HEK293 (cell line): ENCODE measurements at regions not wholly inside any gene's neighbourhood (a gene's known extent, or its start where the extent isn't known, plus 50 kb on each side); places are given as distances from the start of the nearest gene placed in this dataset.

Experiments
- CTCF ChIA-PET: fragments of 350-600 bp; formaldehyde crosslinking; extraction: SDS; loops from one replicate; lab custom pipeline; 2021; ENCODE audit warnings: antibody characterized with exemption; lab: Yijun Ruan, JAX
- POLR2A ChIA-PET: fragments of 300-600 bp; formaldehyde crosslinking; extraction: SDS; loops from one replicate; lab custom pipeline; 2020; ENCODE audit warnings: antibody characterized with exemption, inconsistent platforms; lab: Yijun Ruan, JAX
- H3K27ac ChIP-seq: fragments of 200-500 bp; sonication (Bioruptor generic); 2 replicates; pipeline ENCODE4 v1.5.1; 2014; ENCODE audit warnings: low read depth, low read length, control low read depth, inconsistent platforms; ENCODE audit errors: extremely low read depth
- H3K36me3 ChIP-seq, 2 experiments: fragments of 200-500 bp in 1 of 2; sonication (Bioruptor generic) in 1 of 2; 1 replicate in 1 of 2; 2 replicates in 1 of 2; pipeline ENCODE4 v1.5.1; 2014 to 2017; ENCODE audit warnings: inconsistent platforms in 2 of 2, low read length in 2 of 2; ENCODE audit not compliant: control insufficient read depth in 2 of 2, insufficient read depth in 1 of 2
- H3K4me1 ChIP-seq: fragments of 200-500 bp; sonication (Bioruptor generic); 2 replicates; pipeline ENCODE4 v1.5.1; 2014; ENCODE audit warnings: mild to moderate bottlenecking, low read length, inconsistent platforms; ENCODE audit not compliant: control insufficient read depth, insufficient read depth
- H3K4me3 ChIP-seq: 2 replicates; pipeline ENCODE4 v1.5.1; 2011; ENCODE audit warnings: low read depth, mild to moderate bottlenecking, control low read depth, low read length, moderate library complexity
- H3K9me3 ChIP-seq: fragments of 200-500 bp; sonication (Bioruptor generic); 2 replicates; pipeline ENCODE4 v1.5.1; 2014; ENCODE audit warnings: low read depth, low read length, inconsistent platforms; ENCODE audit not compliant: control insufficient read depth, insufficient read depth
- PRDM1 ChIP-seq: fragments of 450-650 bp; formaldehyde crosslinking; IDR thresholded peaks from 2 replicates; pipeline ENCODE4; 2016; ENCODE audit warnings: missing biosample characterization, missing genetic modification characterization
- REPIN1 ChIP-seq: fragments of 450-650 bp; formaldehyde crosslinking; IDR thresholded peaks from 2 replicates; pipeline ENCODE4 v1.5.1; 2017; ENCODE audit warnings: missing biosample characterization, missing genetic modification characterization, low read depth
- SCRT2 ChIP-seq: fragments of 450-650 bp; formaldehyde crosslinking; IDR thresholded peaks from 2 replicates; pipeline ENCODE4 v1.5.1; 2016; ENCODE audit warnings: missing biosample characterization, missing genetic modification characterization
- ZBTB20 ChIP-seq: fragments of 450-650 bp; formaldehyde crosslinking; IDR thresholded peaks from 2 replicates; pipeline ENCODE4 v1.5.1; 2016; ENCODE audit warnings: missing biosample characterization, missing genetic modification characterization
- ZFP69B ChIP-seq: fragments of 450-650 bp; formaldehyde crosslinking; IDR thresholded peaks from 2 replicates; pipeline ENCODE4 v1.5.1; 2016; ENCODE audit warnings: missing biosample characterization, missing genetic modification characterization
- ZNF114 ChIP-seq: fragments of 450-650 bp; formaldehyde crosslinking; IDR thresholded peaks from 2 replicates; pipeline ENCODE4 v1.5.0; 2017; ENCODE audit warnings: missing biosample characterization, missing genetic modification characterization
- ZNF121 ChIP-seq: fragments of 450-650 bp; formaldehyde crosslinking; IDR thresholded peaks from 2 replicates; pipeline ENCODE4 v1.5.1; 2016; ENCODE audit warnings: missing biosample characterization, missing genetic modification characterization
- ZNF223 ChIP-seq: fragments of 450-650 bp; formaldehyde crosslinking; IDR thresholded peaks from 2 replicates; pipeline ENCODE4 v1.5.1; 2016; ENCODE audit warnings: missing biosample characterization, missing genetic modification characterization
- ZNF274 ChIP-seq, 2 experiments: fragments of 200-500 bp in 1 of 2; fragments of 450-650 bp in 1 of 2; sonication (Bioruptor generic) in 1 of 2; formaldehyde crosslinking in 1 of 2; IDR thresholded peaks; 2 replicates each; pipeline versions ENCODE4 v1.5.1 to v1.6.1; 2014 to 2016; ENCODE audit warnings: borderline replicate concordance in 1 of 2, inconsistent platforms in 1 of 2, low read length in 1 of 2, missing biosample characterization in 1 of 2, missing genetic modification characterization in 1 of 2
- ZNF416 ChIP-seq: fragments of 450-650 bp; formaldehyde crosslinking; IDR thresholded peaks from 2 replicates; pipeline ENCODE4 v1.5.1; 2016; ENCODE audit warnings: missing biosample characterization, missing genetic modification characterization
- ZNF48 ChIP-seq: fragments of 450-650 bp; formaldehyde crosslinking; IDR thresholded peaks from 2 replicates; pipeline ENCODE4 v1.5.1; 2016; ENCODE audit warnings: missing biosample characterization, missing genetic modification characterization
- ZNF654 ChIP-seq: fragments of 450-650 bp; formaldehyde crosslinking; IDR thresholded peaks from 2 replicates; pipeline ENCODE4 v1.5.1; 2016; ENCODE audit warnings: low read depth, missing biosample characterization, missing genetic modification characterization
- ZNF776 ChIP-seq: fragments of 450-650 bp; formaldehyde crosslinking; IDR thresholded peaks from 2 replicates; pipeline ENCODE4 v1.5.0; 2017; ENCODE audit warnings: missing biosample characterization, missing genetic modification characterization, borderline replicate concordance
- ZNF777 ChIP-seq: fragments of 450-650 bp; formaldehyde crosslinking; IDR thresholded peaks from 2 replicates; pipeline ENCODE4 v1.5.1; 2017; ENCODE audit warnings: missing biosample characterization, missing genetic modification characterization, borderline replicate concordance
- ZNF843 ChIP-seq: fragments of 450-650 bp; formaldehyde crosslinking; IDR thresholded peaks from 2 replicates; pipeline ENCODE4 v1.5.1; 2016; ENCODE audit warnings: missing biosample characterization, missing genetic modification characterization
- ZXDB ChIP-seq: fragments of 450-650 bp; formaldehyde crosslinking; IDR thresholded peaks from 2 replicates; pipeline ENCODE4 v1.5.1; 2016; ENCODE audit warnings: missing biosample characterization, missing genetic modification characterization
- TF ChIP-seq, protein P1 (sequence below): fragments of 450-650 bp; formaldehyde crosslinking; IDR thresholded peaks from 2 replicates; pipeline ENCODE4 v1.5.1; 2016; ENCODE audit warnings: missing biosample characterization, missing genetic modification characterization, low read depth
- TF ChIP-seq, protein P2 (sequence below): fragments of 450-650 bp; formaldehyde crosslinking; IDR thresholded peaks from 2 replicates; pipeline ENCODE4 v1.5.1; 2016; ENCODE audit warnings: missing biosample characterization, missing genetic modification characterization
- TF ChIP-seq, protein P3 (sequence below): fragments of 450-650 bp; formaldehyde crosslinking; optimal IDR thresholded peaks from 2 replicates; pipeline ENCODE3; 2016; ENCODE audit warnings: missing biosample characterization, mild to moderate bottlenecking, missing genetic modification characterization

DNA sequence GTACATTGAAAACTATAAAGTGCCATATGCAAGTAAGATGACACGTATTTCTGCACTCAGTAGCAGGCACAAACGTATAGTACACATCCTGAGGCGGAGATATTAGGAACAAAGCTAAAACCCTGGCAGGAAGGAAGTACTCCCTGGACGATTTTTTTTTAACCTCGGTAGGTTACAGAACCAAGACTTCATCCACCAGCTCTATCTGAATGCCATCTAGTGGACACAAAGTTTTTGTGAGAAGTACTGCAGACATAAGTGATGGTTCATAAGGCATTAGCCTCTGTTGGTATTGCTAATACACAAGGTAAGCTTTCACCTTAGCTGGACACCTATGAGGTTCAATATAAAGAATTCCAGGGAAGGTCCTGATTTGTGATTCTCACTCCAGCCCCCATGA, 83.0 kb upstream of the CCDC196 start:
- Histone ChIP-seq H3K4me3 (no peak overlapping the region), H3K36me3 (no peaks in the 10 kb centered on the region), H3K27ac (no peak overlapping the region), H3K4me1 (no peaks in the 10 kb centered on the region), H3K9me3 (no peaks in the 10 kb centered on the region)
- POLR2A ChIA-PET = interaction anchor here (0.6 kb wide), 1 partner anchor 359 kb away, joined by 5 read pairs; no protein-coding TSS in a partner anchor
- CTCF ChIA-PET = interaction anchor here (0.6 to 5.6 kb wide), 15 partner anchors 8 to 1228 kb away, joined by 3 to 38 read pairs (median 4); no protein-coding TSS in a partner anchor
- TF ChIP-seq ZNF654 (tag by site-specific recombination) (peak; percentile 14; the same call in 1 of the 2 replicates), ZNF121 (tag by site-specific recombination) (no peak)

DNA sequence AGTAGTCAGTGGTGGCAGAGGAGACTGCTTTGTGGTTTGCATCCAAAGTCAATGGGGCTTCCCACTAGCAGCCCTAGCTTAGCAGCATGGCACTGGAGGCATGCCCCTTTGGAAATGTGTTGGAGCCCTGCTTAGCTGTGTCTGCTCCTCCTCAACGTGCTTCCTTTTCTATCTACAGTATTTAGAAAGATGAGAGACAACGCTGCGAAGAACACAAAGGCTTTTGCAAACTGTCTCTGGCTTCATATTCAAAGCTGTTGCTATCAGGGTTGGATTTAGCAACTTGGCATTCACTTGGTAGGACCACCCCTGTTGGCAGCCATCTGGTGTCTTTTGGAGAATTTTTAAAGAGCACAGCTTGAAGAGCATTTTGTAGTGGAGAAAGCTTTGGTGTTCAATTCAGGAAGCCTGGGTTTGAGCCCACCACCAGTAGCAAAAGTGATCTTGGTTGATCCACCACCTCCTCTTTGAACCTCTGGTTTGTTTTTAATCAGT, 82.1 kb upstream of the CCDC196 start:
- no peak overlapping the region for H3K4me3 ChIP-seq
- no peaks in the 10 kb centered on the region for H3K9me3 ChIP-seq
- no peaks in the 10 kb centered on the region for H3K36me3 ChIP-seq
- H3K27ac ChIP-seq = no peak overlapping the region
- H3K4me1 ChIP-seq = no peaks in the 10 kb centered on the region
- POLR2A ChIA-PET = no interaction called here
- CTCF ChIA-PET = interaction anchor here (1.0 to 5.6 kb wide), 9 partner anchors 8 to 284 kb away, joined by 3 to 38 read pairs (median 6); no protein-coding TSS in a partner anchor
- TF ChIP-seq ZNF777 = no peak
- TF ChIP-seq REPIN1 (tag by site-specific recombination) = no peak
- no peak for TF ChIP-seq ZNF121 (tag by site-specific recombination)
- TF ChIP-seq ZNF776 (tag by site-specific recombination) = no peak
- TF ChIP-seq, protein P1, sequence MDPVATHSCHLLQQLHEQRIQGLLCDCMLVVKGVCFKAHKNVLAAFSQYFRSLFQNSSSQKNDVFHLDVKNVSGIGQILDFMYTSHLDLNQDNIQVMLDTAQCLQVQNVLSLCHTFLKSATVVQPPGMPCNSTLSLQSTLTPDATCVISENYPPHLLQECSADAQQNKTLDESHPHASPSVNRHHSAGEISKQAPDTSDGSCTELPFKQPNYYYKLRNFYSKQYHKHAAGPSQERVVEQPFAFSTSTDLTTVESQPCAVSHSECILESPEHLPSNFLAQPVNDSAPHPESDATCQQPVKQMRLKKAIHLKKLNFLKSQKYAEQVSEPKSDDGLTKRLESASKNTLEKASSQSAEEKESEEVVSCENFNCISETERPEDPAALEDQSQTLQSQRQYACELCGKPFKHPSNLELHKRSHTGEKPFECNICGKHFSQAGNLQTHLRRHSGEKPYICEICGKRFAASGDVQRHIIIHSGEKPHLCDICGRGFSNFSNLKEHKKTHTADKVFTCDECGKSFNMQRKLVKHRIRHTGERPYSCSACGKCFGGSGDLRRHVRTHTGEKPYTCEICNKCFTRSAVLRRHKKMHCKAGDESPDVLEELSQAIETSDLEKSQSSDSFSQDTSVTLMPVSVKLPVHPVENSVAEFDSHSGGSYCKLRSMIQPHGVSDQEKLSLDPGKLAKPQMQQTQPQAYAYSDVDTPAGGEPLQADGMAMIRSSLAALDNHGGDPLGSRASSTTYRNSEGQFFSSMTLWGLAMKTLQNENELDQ (tag by site-specific recombination) = no peak
- TF ChIP-seq ZNF843 = no peak
- no peak for TF ChIP-seq ZNF416 (tag by site-specific recombination)
- no peak for TF ChIP-seq ZNF114 (tag by site-specific recombination)
- TF ChIP-seq ZNF274 (IDR thresholded peaks at IDR 0.05; ENCODE audit: low read length) = no peak
- no peak for TF ChIP-seq ZNF274 (tag by site-specific recombination; IDR thresholded peaks at IDR 0.05; ENCODE audit: borderline replicate concordance)
- no peak for TF ChIP-seq ZXDB (tag by site-specific recombination)

DNA sequence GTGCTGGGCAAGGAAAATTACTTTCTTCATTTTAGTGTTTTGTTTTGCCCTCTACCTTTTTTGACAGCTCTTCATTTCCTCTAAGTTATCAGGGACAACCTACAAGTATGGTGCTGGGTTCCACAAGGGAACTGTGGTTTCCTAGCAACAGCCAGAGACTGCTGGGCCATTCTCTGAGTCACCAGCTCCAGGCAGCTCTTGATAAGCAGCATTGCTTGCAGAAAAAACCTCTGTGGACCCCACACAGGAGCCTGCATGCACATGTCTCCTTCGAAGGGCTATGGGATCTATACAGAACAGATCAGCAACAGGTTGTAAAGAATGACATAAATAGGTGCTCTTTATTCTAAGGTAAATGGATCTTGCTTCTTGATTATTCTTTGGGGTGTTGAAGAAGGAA, 81.0 kb upstream of the CCDC196 start:
- TF ChIP-seq, protein P2, sequence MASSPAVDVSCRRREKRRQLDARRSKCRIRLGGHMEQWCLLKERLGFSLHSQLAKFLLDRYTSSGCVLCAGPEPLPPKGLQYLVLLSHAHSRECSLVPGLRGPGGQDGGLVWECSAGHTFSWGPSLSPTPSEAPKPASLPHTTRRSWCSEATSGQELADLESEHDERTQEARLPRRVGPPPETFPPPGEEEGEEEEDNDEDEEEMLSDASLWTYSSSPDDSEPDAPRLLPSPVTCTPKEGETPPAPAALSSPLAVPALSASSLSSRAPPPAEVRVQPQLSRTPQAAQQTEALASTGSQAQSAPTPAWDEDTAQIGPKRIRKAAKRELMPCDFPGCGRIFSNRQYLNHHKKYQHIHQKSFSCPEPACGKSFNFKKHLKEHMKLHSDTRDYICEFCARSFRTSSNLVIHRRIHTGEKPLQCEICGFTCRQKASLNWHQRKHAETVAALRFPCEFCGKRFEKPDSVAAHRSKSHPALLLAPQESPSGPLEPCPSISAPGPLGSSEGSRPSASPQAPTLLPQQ (tag by site-specific recombination) = peak; percentile 92
- TF ChIP-seq SCRT2 (tag by site-specific recombination) = 0 out of 2 replicates have a peak, but pooled peaks have one; percentile 39
- TF ChIP-seq, protein P3, sequence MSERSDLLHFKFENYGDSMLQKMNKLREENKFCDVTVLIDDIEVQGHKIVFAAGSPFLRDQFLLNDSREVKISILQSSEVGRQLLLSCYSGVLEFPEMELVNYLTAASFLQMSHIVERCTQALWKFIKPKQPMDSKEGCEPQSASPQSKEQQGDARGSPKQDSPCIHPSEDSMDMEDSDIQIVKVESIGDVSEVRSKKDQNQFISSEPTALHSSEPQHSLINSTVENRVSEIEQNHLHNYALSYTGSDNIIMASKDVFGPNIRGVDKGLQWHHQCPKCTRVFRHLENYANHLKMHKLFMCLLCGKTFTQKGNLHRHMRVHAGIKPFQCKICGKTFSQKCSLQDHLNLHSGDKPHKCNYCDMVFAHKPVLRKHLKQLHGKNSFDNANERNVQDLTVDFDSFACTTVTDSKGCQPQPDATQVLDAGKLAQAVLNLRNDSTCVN (tag by site-specific recombination) = no peak
- no peak for TF ChIP-seq PRDM1 (tag by site-specific recombination)
- TF ChIP-seq ZNF48 (tag by site-specific recombination) = no peak
- TF ChIP-seq, protein P1 (tag by site-specific recombination) = no peak
- peak; percentile 73; the same call in 1 of the 2 replicates for TF ChIP-seq ZFP69B (tag by site-specific recombination)
- no peak for TF ChIP-seq ZBTB20 (tag by site-specific recombination)
- TF ChIP-seq ZNF223 (tag by site-specific recombination) = no peak
- POLR2A ChIA-PET = no interaction called here
- H3K4me1 ChIP-seq = no peaks in the 10 kb centered on the region
- no peaks in the 10 kb centered on the region for H3K9me3 ChIP-seq
- no peak overlapping the region for H3K4me3 ChIP-seq
- CTCF ChIA-PET = interaction anchor here (0.8 to 5.6 kb wide), 3 partner anchors 40 to 257 kb away, joined by 3 to 38 read pairs (median 3); no protein-coding TSS in a partner anchor
- no peaks in the 10 kb centered on the region for H3K36me3 ChIP-seq
- no peak overlapping the region for H3K27ac ChIP-seq
